Lower leg skin (tissue), 3 donors: ENCODE measurements at regions not wholly inside any gene's neighbourhood (a gene's known extent, or its start where the extent isn't known, plus 50 kb on each side); places are given as distances from the start of the nearest gene placed in this dataset.

Experiments
- CTCF ChIP-seq, 3 donors: fragments of 450-650 bp; IDR thresholded peaks; one replicate each; pipeline ENCODE4 v1.5.1; 2016; ENCODE audit warnings: antibody characterized with exemption in 3 of 3, mild to moderate bottlenecking in 3 of 3, moderate library complexity in 2 of 3
- POLR2A ChIP-seq, 2 donors: fragments of 450-650 bp; IDR thresholded peaks; one replicate each; pipeline ENCODE4 v1.6.1; 2016 to 2017; ENCODE audit warnings: antibody characterized with exemption in 2 of 2, mild to moderate bottlenecking in 1 of 2, moderate library complexity in 1 of 2

GRCh38 chr18:45276878-45277277 is 338.4 kb upstream of the SLC14A2 start:
- TF ChIP-seq POLR2A (IDR thresholded peaks at IDR 0.05) (no peak), CTCF (IDR thresholded peaks at IDR 0.05) (no peak)
